DMS 273 (cell line): ENCODE measurements at regions not wholly inside any gene's neighbourhood (a gene's known extent, or its start where the extent isn't known, plus 50 kb on each side); places are given as distances from the start of the nearest gene placed in this dataset.
"Not testable (repeated sequence)": the region's sequence is repeated elsewhere in the genome, so short reads cannot be mapped to it uniquely, and the experiment has no call there.

ENCODE experiments used
- DNase-seq: peaks from one replicate; lab custom pipeline; 2025; ENCODE audit not compliant: unreplicated experiment; lab: John Stamatoyannopoulos, UW

DNA sequence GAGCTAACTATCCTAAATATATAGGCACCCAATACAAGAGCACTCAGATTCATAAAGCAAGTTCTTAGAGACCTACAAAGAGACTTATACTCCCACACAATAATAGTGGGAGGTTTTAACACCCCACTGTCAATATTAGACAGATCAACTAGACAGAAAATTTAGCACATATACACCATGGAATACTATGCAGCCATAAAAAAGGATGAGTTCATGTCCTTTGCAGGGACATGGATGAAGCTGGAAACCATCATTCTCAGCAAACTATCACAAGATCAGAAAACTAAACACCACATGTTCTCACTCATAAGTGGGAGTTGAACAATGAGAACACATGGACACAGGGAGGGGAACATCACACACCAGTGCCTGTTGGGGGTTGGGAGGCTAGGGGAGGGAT, 358.9 kb upstream of the KCND2 start:
- not testable (repeated sequence) for DNase-seq

DNA sequence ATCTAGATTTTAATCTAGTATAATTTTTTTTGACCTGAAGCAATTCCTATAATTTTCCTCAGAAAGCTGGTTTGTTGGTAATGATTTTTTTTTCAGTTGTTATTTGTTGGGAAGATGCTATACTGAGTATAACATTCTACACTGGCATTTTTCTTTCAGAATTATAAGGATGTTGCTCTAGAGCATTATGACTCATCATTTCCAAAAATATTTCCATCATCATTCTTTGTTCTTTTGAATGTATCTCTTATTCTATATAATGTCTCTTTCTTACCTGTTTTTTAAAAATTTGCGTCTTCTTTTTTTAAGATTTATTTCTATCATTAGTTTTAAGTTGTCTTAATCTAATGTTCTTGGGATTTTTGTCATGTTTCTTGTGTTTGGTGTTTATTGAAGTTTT, 356.5 kb upstream of the KCND2 start:
- no peak for DNase-seq

DNA sequence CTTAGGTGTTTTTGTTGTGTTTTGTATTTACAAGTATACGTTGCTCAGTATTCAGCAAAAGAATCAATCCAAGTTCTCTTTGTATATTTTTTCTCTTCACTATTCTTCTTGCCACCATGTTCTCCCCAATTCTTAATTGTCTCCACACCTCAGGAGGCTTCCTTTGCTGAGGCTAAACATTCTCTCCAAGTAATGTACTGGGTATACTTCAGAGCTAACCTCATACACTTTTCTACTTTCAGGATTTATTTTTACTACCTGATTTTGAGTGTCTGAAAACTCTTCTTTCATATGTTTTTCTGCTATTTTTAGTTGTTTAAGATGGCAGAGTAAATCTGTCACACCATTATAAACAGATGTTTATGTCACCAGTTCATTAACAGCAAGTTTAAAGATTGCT, 354.8 kb upstream of the KCND2 start:
- DNase-seq = no peak

DNA sequence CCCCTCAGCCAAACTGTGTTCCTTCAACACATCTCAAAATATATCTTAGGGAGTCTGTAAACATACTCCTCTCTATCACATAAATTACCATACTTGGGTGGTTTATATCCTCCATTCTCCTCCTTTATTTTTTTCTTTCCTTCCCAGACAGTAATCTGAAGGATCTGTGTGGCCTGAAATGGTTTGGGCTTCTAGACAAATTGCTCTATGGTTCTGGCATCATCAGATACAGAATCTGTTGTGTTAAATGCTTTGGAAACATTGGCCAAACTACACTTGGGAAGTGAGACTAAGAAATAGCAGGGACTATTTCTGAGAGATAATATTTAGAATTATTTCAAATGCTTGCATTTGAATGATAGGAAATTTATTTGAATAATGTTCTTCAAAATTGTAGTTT, 353.0 kb upstream of the KCND2 start:
- no peak for DNase-seq

DNA sequence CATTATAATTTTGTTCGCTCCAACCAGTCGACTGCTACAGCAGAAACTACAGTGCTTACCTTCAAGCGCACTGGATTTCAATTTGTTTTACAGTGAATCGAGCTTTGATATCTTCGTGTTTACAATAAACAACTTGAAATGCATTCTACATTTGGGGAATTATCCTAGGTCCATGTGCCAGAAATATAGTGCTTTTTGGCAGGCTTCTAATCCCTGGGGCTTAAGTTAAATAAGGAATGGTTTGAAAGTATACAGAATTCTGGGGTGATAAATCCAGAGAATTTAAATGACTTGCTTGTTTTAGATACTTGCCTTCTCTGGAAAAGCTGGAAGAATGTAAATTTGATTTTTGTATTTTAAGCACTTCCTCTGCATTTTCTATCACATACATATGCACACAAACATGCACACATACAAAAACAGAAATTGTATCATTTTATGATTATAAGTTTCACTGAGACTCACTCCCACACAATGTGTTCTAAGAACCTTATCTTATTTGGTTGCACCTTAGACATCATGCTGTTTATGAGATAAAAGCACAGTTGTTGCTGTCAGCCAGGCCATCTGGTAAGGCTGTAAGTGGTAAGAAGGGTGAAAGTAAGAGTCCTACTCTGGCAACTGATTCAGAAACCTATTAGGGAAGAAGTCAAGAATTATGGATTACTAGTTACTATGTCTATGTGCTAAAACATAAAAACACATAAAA, 347.2 kb upstream of the KCND2 start:
- DNase-seq = peak; percentile 10

DNA sequence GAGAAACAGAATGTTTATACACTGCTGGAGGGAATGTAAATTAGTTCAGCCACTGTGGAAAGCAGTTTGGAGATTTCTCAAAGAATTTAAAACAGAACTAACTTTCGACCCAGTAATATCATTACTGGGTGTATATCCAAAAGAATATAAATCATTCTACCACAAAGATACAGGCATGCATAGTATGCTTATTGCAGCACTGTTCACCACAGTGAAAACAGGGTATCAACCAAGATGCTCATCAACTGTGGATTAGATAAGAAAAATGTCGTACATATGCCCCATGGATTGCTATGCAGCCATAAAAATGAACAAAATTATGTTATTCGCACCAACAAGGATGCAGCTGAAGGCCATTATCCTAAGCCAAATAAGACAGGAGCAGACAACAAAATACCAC, 343.1 kb upstream of the KCND2 start:
- no peak for DNase-seq

DNA sequence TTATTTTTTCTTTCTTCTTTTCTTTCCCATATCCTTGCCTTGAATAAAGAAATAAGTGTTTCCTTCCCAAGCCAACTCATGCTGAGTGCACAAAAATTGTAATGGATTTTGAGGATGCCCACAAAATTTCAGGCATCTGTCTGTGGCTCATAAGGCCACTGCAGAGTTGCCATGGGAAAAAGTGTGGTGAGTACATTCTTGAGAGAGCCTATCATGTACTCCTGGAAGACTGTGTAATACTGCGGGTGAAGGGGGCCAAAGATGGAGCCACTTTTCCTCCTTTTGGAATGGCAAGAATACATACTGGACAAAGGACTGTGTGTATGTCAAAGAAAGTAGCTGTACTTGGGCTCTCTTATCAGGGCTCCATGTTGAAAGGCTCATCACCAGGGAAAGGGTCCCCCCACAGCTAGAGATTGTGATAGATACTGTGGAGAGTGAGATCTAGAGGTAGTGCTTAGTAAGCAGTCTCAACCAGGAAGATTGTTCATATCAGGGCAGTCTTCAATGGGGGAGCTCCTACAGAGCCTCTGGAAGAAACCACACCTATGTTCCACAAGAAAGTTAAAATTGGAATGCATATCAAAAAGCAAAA, 341.6 kb upstream of the KCND2 start:
- DNase-seq = no peak

DNA sequence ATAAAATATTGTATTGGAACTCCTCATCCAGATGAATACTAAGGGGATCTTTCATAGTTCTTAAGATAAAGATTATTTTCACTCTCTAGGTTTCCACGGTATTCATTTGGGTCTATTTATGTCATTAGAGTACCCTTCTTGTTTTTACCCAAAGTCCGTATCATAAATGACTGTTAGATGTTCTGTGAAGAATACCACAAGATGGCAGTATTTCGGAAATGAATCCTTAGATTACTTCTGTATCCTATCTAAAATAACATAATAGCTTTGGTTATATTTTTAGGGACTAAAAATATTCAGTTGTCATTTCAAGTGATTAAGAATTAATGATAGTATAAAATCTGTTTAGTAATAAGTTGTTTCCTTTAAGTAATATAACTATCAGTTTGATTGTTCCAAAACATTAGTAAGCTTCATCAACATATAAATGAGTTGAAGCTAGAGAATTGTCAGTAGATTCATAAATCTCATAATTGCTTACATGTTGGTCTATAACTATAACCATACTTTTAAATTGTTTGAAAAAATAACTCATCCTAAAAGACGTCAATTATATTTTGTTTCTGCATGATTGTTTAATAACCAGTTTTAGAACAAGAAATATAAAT, 337.5 kb upstream of the KCND2 start:
- peak; percentile 61 for DNase-seq

DNA sequence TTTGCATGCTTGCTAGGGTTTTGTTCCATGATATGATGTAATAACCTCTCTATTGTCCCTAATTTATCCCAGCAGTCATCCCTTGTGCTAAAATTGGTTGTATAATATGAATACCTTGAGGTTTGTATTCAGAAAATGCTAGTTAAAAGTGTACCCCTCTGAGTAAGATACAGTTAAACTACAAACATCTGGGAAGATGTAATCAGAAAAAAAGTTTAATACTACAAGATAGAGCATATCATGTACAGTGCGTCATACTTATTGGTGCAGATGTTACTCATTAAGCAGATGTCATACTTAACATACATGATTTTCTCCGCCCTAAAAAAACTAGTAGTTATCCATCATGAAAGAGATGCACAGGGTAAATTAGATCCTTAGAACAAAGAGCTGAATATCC, 336.1 kb upstream of the KCND2 start:
- no peak for DNase-seq

DNA sequence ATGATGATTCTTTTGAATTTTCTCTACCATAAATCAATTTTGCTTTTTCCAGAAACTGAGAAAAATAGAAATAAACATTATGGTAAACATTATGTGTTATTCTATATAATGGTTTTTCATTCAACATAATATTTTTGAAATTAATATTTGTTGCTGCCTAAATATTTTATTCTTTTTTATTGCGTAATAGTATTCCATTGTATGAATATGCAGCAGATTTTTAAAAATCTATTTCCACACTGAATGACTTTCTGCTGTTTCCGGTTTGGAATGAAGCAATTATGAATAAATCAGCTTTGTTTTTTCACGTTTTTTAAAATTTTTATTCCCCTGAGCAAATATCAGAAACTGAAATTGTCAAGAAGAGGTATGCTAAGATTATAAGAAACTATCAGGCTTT, 335.2 kb upstream of the KCND2 start:
- DNase-seq = no peak

DNA sequence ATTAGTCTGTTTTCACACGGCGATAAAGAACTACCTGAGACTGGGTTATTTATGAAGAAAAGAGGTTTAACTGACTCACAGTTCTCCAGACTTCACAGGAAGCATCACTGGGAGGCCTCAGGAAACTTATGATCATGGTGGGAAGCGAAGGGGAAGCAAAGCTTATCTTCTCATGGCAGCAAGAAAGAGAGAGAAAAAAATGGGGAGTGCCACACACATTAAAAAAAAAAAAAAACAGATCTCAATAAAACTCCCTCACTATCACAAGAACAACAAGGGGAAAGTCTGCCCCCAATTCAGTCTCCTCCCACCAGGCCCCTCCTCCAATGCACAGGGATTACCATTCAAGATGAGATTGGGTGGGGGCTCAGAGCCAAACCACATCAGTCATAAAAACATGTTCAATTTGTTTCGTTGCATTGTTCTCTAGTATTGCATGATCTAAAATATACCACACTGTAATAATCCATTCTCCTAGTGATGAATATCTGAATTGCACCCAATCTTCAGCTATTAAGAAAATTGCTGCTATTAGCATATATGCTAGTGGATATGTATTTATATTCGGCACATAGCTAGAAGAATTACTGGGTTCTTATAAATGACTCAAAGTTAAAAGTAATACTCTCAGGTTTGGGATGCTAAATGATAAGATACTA, 328.9 kb upstream of the KCND2 start:
- DNase-seq = no peak

DNA sequence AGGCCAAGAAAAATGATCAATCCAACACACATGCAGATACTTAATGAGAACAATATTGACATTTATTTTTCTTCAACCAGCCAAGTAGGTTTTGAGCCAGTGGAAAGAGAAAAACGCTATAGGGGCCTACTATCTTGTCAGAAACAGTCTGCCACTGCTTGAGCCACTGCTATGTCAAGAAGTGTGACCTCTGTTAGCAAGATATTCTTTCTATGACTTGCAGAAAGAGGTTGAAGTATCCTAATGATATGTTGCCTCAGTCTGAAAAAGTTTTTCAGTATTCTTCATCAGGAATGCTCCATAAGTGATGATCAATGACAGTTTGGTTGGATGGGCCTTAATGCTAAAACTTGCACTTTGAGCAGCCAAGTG, 328.4 kb upstream of the KCND2 start:
- DNase-seq = no peak

DNA sequence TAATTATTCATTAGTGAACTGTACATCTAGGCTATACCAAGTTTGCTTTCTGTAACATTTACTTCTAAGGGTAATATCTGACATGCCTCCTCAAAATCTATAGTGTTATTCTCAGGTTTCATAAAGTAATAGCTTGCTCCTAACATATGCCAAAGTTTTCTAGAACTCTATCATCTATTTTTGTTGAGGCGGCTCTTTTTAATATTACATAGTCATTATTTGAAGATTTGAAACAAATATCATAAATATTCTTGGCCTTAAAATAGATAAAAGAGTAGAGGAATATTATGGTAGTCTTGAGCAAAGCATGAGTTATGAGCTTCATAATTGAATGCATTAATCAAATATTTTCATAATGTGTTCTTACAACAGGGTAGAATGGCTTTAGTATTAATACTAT, 327.2 kb upstream of the KCND2 start:
- DNase-seq = no peak

DNA sequence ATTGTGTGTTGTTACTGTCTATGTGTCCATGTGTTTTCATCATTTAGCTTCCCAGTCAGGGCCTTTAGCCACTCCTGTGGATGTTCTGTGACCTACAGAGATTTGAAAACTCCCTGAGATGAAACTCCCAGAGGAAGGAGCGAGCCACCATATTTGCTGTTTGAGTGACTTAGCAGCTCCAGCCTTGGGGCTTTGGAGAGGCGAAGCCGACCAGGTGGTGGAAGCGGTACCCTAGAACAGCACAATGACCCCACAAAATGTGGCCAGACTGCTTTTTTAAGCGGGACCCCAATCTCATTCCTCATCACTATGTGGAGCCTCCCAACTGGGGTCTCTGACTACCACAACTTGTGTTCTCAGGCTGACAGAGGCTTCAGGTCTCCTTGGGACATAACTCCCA, 323.9 kb upstream of the KCND2 start:
- DNase-seq = no peak

DNA sequence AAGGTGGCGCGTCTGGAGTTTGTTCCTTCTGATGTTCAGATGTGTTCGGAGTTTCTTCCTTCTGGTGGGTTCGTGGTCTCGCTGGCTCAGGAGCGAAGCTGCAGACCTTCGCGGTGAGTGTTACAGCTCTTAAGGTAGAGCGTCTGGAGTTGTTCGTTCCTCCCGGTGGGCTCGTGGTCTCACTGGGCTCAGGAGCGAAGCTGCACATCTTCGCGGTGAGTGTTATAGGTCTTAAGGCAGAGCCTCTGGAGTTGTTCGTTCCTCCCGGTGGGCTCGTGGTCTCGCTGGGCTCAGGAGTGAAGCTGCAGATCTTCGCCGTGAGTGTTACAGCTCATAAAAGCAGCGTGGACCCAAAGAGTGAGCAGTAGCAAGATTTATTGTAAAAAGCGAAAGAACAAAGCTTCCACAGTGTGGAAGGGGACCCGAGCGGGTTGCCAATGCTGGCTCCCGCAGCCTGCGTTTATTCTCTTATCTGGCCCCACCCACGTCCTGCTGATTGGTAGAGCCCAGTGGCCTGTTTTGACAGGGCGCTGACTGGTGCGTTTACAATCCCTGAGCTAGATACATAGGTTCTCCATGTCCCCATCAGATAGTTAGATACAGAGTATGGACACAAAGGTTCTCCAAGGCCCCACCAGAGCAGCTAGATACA, 322.5 kb upstream of the KCND2 start:
- DNase-seq = not testable (repeated sequence)

DNA sequence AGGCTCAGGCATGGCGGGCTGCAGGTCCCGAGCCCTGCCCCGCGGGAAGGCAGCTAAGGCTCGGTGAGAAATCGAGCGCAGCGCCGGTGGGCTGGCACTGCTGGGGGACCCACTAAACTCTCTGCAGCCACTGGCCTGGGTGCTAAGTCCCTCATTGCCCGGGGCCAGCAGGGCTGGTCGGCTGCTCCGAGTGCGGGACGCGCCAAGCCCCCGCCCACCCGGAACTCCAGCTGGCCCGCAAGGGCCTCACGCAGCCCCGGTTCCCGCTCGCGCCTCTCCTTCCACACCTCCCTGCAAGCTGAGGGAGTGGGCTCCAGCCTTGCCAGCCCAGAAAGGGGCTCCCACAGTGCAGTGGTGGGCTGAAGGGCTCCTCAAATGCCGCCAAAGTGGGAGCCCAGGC, 321.4 kb upstream of the KCND2 start:
- DNase-seq = not testable (repeated sequence)

DNA sequence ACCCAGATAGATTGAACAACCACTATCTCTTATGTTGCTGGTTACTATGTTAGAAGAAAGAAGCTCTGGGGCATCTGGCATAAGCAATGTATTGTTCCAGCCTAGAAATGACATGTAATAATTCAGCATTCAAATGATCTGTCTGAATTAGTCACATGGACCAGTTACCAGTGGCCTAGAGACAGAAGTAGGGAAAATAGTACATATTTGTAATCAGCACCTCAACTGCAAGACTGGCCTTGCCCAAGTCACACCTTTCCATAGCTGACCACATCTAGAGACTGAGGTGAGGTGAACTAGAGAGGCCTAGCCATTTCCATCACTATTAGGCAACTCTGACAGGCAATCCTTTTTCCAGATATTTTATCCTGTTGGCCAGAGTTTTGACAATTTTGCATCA, 315.6 kb upstream of the KCND2 start:
- no peak for DNase-seq

DNA sequence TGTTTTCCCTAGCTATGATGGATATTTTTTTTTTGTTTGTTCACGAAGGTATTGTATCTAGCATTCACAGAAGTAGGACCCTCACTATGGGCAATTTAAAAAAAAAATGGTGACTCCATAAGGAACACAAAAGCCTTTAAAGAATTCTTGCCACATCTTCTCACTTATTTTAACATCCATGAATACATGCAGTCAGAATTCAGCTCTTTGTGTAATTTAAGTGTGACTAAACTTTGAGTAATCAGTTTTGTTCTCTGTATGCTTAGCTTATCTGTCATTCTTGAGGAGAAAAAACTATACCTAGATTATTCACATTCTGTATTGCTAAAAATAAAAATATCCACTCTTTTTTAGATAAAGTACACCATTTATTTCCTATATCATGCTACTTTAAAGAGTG, 313.2 kb upstream of the KCND2 start:
- DNase-seq = no peak

DNA sequence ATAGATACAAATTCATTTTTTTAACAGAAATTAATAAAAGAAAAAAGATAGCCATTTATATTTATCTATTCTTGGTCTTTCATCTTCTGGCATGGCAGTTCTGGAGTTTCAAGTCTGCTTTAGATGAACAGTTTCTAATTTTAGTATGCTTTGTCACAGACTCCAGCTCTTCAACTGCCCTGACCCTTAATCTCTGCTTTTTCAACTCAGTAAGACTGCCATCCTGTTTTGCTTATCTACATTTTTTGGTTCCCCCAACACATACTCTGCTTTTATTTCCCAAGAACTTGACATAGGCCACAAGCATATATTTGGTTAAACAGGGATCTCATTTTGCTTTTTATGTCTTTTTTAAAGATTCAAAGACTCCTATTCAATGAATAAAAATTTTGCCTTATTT, 309.3 kb upstream of the KCND2 start:
- no peak for DNase-seq

DNA sequence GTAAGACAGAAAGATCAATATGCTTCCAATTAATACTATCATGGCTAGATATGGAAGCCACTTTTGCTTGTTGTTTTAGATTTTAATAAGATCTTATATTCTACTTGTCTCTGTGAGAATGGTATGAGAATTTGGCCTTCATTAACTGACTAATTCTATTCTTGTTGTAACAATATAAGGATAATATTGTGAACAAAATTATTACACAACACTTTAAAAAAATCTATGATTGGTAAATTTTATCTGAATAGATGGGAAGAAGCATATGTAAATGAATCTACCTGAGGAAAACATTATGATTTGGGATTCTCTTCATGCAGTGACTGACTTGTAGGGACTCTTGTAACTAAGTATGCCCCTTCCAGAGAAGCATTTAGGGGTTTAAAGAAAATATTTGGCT, 308.9 kb upstream of the KCND2 start:
- DNase-seq = no peak

DNA sequence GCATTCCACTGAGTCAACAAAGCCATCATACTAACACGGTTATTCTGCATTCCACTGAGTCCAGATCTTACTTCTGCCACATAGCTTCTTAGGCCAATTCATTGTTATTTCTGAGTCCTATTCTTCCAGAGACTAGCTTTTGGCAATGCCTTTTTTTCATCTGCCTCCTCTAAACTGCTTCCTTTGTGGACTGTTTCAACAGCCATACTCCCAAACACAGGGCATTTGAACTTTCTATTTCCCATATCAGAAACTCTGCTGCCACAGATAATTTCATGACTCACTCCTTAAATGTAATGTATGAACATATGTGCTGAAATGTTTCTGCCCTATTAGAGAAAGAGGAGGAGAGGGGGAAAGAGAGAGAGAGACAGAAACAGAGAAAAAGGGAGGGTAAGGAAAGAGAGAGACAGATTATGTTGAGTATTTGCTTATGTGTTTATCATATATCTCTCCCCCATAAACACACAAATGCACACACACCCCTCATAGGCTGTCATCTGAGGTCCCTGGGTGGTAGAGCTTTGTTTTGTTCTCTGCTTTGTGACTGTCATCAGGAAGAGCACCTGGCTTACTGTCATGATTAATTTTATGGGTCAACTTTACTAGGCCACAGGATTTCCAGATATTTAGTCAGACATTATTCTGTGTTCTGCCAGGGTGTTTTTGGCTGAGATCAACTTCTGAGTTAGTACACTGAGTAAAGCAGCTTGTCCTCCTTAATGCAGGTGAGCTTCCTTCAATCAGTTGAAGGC, 308.0 kb upstream of the KCND2 start:
- DNase-seq = no peak
